Mammary epithelial cell (primary cell): ENCODE measurements at regions not wholly inside any gene's neighbourhood (a gene's known extent, or its start where the extent isn't known, plus 50 kb on each side); places are given as distances from the start of the nearest gene placed in this dataset.
"Not testable (repeated sequence)": the region's sequence is repeated elsewhere in the genome, so short reads cannot be mapped to it uniquely, and the experiment has no call there.

Source experiments
- EZH2 ChIP-seq: IDR thresholded peaks from 2 replicates; pipeline ENCODE4 v1.6.1; 2012; ENCODE audit warnings: low read length, inconsistent platforms, borderline replicate concordance
- TF ChIP-seq, protein P1 (sequence below), 2 donors: IDR thresholded peaks in 1 of 2; conservative IDR thresholded peaks in 1 of 2; 2 replicates each; pipeline ENCODE4 v1.5.1; 2011 to 2012; ENCODE audit warnings: inconsistent platforms in 2 of 2, low read length in 2 of 2, mild to moderate bottlenecking in 2 of 2, control low read depth in 1 of 2, low read depth in 1 of 2; ENCODE audit not compliant: insufficient read depth in 1 of 2; ENCODE audit errors: extremely low read depth in 1 of 2

- TF ChIP-seq, protein P1, sequence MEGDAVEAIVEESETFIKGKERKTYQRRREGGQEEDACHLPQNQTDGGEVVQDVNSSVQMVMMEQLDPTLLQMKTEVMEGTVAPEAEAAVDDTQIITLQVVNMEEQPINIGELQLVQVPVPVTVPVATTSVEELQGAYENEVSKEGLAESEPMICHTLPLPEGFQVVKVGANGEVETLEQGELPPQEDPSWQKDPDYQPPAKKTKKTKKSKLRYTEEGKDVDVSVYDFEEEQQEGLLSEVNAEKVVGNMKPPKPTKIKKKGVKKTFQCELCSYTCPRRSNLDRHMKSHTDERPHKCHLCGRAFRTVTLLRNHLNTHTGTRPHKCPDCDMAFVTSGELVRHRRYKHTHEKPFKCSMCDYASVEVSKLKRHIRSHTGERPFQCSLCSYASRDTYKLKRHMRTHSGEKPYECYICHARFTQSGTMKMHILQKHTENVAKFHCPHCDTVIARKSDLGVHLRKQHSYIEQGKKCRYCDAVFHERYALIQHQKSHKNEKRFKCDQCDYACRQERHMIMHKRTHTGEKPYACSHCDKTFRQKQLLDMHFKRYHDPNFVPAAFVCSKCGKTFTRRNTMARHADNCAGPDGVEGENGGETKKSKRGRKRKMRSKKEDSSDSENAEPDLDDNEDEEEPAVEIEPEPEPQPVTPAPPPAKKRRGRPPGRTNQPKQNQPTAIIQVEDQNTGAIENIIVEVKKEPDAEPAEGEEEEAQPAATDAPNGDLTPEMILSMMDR (conservative IDR thresholded peaks at IDR 0.05 in 1 of 2, IDR thresholded peaks at IDR 0.05 in 1 of 2; ENCODE audit: extremely low read depth in 1 of 2, insufficient read depth in 1 of 2, low read depth in 1 of 2, low read length in 2 of 2), result not testable (repeated sequence)
- TF ChIP-seq EZH2, result not testable (repeated sequence)
Measured at GRCh38 chr4:128535510-128535909, 247.9 kb upstream of the PGRMC2 start.
